Heart left ventricle (tissue), 16 donors: ENCODE measurements at regions not wholly inside any gene's neighbourhood (a gene's known extent, or its start where the extent isn't known, plus 50 kb on each side); places are given as distances from the start of the nearest gene placed in this dataset.

ENCODE experiments used
- ATAC-seq, 4 donors: fragments of 200-7000 bp; cut with Tn5 transposase; one replicate each; pipeline ENCODE4 v1.9.1; 2020 to 2022; ENCODE audit warnings: moderate library complexity in 4 of 4, mild to moderate bottlenecking in 3 of 4, moderate number of reproducible peaks in 1 of 4
- DNase-seq, 5 donors: peaks; one replicate each; pipeline ENCODE4 v3.0.0-alpha.2; 2020
- H3K27ac ChIP-seq, 12 donors: fragments of 200-600 bp; sonication (generic) in 4 of 12; one replicate each; pipeline versions ENCODE4 v1.5.0 to v1.8.0; 2016 to 2022; ENCODE audit warnings: mild to moderate bottlenecking in 2 of 12
- H3K27me3 ChIP-seq, 9 donors: fragments of 200-600 bp; sonication (generic) in 2 of 9; one replicate each; pipeline versions ENCODE4 v1.5.1 to v1.8.0; 2016 to 2022; ENCODE audit warnings: mild to moderate bottlenecking in 3 of 9
- H3K36me3 ChIP-seq, 9 donors: fragments of 200-600 bp; sonication (generic) in 2 of 9; one replicate each; pipeline versions ENCODE4 v1.5.0 to v1.8.0; 2018 to 2022; ENCODE audit warnings: mild to moderate bottlenecking in 2 of 9
- H3K4me1 ChIP-seq, 12 donors: fragments of 200-600 bp; sonication (generic) in 4 of 12; one replicate each; pipeline versions ENCODE4 v1.5.0 to v1.8.0; 2016 to 2022; ENCODE audit warnings: mild to moderate bottlenecking in 3 of 12
- H3K4me3 ChIP-seq, 12 donors: fragments of 200-600 bp; sonication (generic) in 4 of 12; one replicate each; pipeline versions ENCODE4 v1.5.0 to v1.8.0; 2017 to 2022; ENCODE audit warnings: mild to moderate bottlenecking in 9 of 12, moderate library complexity in 4 of 12
- H3K9me3 ChIP-seq, 12 donors: fragments of 200-600 bp; sonication (generic) in 4 of 12; one replicate each; pipeline versions ENCODE4 v1.5.0 to v1.8.0; 2016 to 2022; ENCODE audit warnings: mild to moderate bottlenecking in 1 of 12
- CTCF ChIP-seq, 12 donors: fragments of 200-600 bp; sonication (generic) in 4 of 12; IDR thresholded peaks; one replicate each; pipeline versions ENCODE4 v1.5.0 to v1.8.0; 2018 to 2022; ENCODE audit warnings: antibody characterized with exemption in 12 of 12, mild to moderate bottlenecking in 5 of 12
- POLR2A ChIP-seq, 2 donors: fragments of 450-650 bp; IDR thresholded peaks; one replicate each; pipeline ENCODE4 v1.6.1; 2017; ENCODE audit warnings: antibody characterized with exemption in 2 of 2, mild to moderate bottlenecking in 2 of 2, moderate library complexity in 2 of 2
- WGBS, 4 donors: extraction: QIAGEN DNeasy Blood & Tissue Kit in 2 of 4; methylation state at CpG; one replicate each; pipeline versions ENCODE4 v1.1.5 to v1.1.7; 2013 to 2018; 5-methylcytosine and 5-hydroxymethylcytosine counted together
- intact Hi-C, 10 donors: fragments of 100-400 bp; cut with DNase I; formaldehyde crosslinking; loops; one replicate each; pipeline versions ENCODE4 v1.11.1 to v1.14.2; 2022
- donor health status: ischemic (EF 13 %, LVEDD 7.1; RV severe dilation, severe dysfunction).
- donor health status: healthy with polysubstance abuse.
- donor health status: DM: no; HTN: yes; CAD: no.
- donor health status: DM: no; HTN: no; CAD: no.
- donor health status: ischemic (EF 25% LVEDD 6.9; RV normal size, moderate dysfunction).
- donor health status: ischemic (EF 25% LVEDD 5.7; RV mildly dilated, moderate dysfunction).
- donor health status: healthy.
- donor health status: DM: yes; HTN: yes; CAD: no.
- donor health status: ischemic (EF 35%, LVEDD 5.7; RV mildly dilated, moderate dysfunction).
- donor health status: nonischemic (EF 11% LVEDD 7.7; RV severe dilation, severe dysfunction).
- donor health status: DM: yes; HTN: yes; CAD: no.
- donor health status: PGD.
- donor health status: ischemic (EF 29% LVEDD 5.4; RV normal size, mild dysfunction).
- donor health status: nonischemic (EF 23%, LVEDD 6.1; RV moderate dilation, normal function).

- 90 to 94% (median 92%) methylated on average over 3 of the region's 3 CpGs for WGBS, 4 donors
- H3K4me1 ChIP-seq: peaks cover 0 to 24% (median 10%) of the 10 kb centered on the region in 12 donors
- H3K4me3 ChIP-seq: no peak overlapping the region
- H3K36me3 ChIP-seq: no peaks in the 10 kb centered on the region
- no peak for DNase-seq
- H3K27me3 ChIP-seq: no peaks in the 10 kb centered on the region
- no peak overlapping the region for H3K27ac ChIP-seq
- no peaks in the 10 kb centered on the region for H3K9me3 ChIP-seq
- no peak for ATAC-seq
- intact Hi-C loops: loop anchor here in 1 of 10 donors (10.0 kb wide), 1 partner anchor 108 kb away; no protein-coding TSS in a partner anchor
- TF ChIP-seq CTCF (IDR thresholded peaks at IDR 0.05): no peak
- no peak for TF ChIP-seq POLR2A (IDR thresholded peaks at IDR 0.05)
These were observed 779.4 kb downstream of the LTN1 start for GRCh38 chr21:28213261-28213660.

- Histone ChIP-seq H3K4me1 (peaks cover 0 to 24% (median 10%) of the 10 kb centered on the region in 12 donors), H3K4me3 (no peak overlapping the region), H3K27ac (no peak overlapping the region), H3K27me3 (no peaks in the 10 kb centered on the region), H3K36me3 (no peaks in the 10 kb centered on the region), H3K9me3 (no peaks in the 10 kb centered on the region)
- no peak for TF ChIP-seq CTCF (IDR thresholded peaks at IDR 0.05)
- TF ChIP-seq POLR2A (IDR thresholded peaks at IDR 0.05): no peak
- DNase-seq: peak in 1 of 5 donors; percentile 39
- intact Hi-C loops: loop anchor here in 1 of 10 donors (10.0 kb wide), 1 partner anchor 107 kb away; no protein-coding TSS in a partner anchor
- 42 to 49% (median 44%) methylated on average over 2 of the region's 2 CpGs for WGBS, 4 donors
- peak in 2 of 4 donors; percentile 61 to 70 for ATAC-seq
These were observed 780.6 kb downstream of the LTN1 start for GRCh38 chr21:28212061-28212460.

- TF ChIP-seq CTCF (IDR thresholded peaks at IDR 0.05) (no peak), POLR2A (IDR thresholded peaks at IDR 0.05) (no peak)
- no peaks in the 10 kb centered on the region for H3K36me3 ChIP-seq
- H3K4me3 ChIP-seq: no peak overlapping the region
- H3K9me3 ChIP-seq: no peaks in the 10 kb centered on the region
- no peak for DNase-seq
- intact Hi-C loops: no loop called here
- ATAC-seq: peak in 2 of 4 donors; percentile 45 to 48
- no peak overlapping the region for H3K27ac ChIP-seq
- H3K4me1 ChIP-seq: peaks cover 0 to 7% (median 0%) of the 10 kb centered on the region in 12 donors
- H3K27me3 ChIP-seq: no peaks in the 10 kb centered on the region
- WGBS, 4 donors: 70 to 76% (median 73%) methylated on average over 9 of the region's 9 CpGs
These were observed 785.1 kb downstream of the LTN1 start for GRCh38 chr21:28207436-28208173.

- intact Hi-C loops: no loop called here
- no peaks in the 10 kb centered on the region for H3K27me3 ChIP-seq
- 73 to 76% (median 73%) methylated on average over 2 of the region's 2 CpGs for WGBS, 4 donors
These were observed 792.0 kb downstream of the LTN1 start for GRCh38 chr21:28200726-28201125.

More at GRCh38 chr21:28200726-28201125, 792.0 kb downstream of the LTN1 start:
- Histone ChIP-seq H3K27ac (no peak overlapping the region), H3K9me3 (peaks cover 0 to 19% (median 0%) of the 10 kb centered on the region in 12 donors), H3K36me3 (no peaks in the 10 kb centered on the region), H3K4me1 (no peaks in the 10 kb centered on the region), H3K4me3 (no peak overlapping the region)
- DNase-seq: no peak
- no peak for ATAC-seq
- TF ChIP-seq CTCF (IDR thresholded peaks at IDR 0.05) (no peak), POLR2A (IDR thresholded peaks at IDR 0.05) (no peak)
